GM12878 (cell line): ENCODE measurements at regions not wholly inside any gene's neighbourhood (a gene's known extent, or its start where the extent isn't known, plus 50 kb on each side); places are given as distances from the start of the nearest gene placed in this dataset.

ENCODE experiments used
- ATAC-seq: fragments of 200-7000 bp; cut with Tn5 transposase; 3 replicates; pipeline ENCODE4 v1.9.1; 2020; ENCODE audit warnings: mild to moderate bottlenecking, moderate library complexity
- BruUV-seq: library from RNA; stranded (reverse); fragments of 400-500 nt; replicated peaks from 2 replicates; lab custom pipeline; 2021; lab: Mats Ljungman, UMichigan
- CTCF ChIA-PET: fragments of 300-600 bp; sonication (Branson Sonifier 250); formaldehyde crosslinking; extraction: SDS; loops from one replicate; lab custom pipeline; 2021; ENCODE audit warnings: inconsistent platforms; lab: Yijun Ruan, JAX
- POLR2A ChIA-PET: fragments of 350-600 bp; formaldehyde crosslinking; extraction: SDS; loops from one replicate; lab custom pipeline; 2021; ENCODE audit warnings: inconsistent platforms; lab: Charles Lee
- RAD21 ChIA-PET: fragments of 300-600 bp; sonication (Branson Sonifier 250); formaldehyde crosslinking; loops from one replicate; lab custom pipeline; 2023; ENCODE audit warnings: antibody characterized with exemption; ENCODE audit not compliant: unreplicated experiment; lab: Charles Lee
- SMC1A ChIA-PET: fragments of 300-600 bp; sonication (Branson Sonifier 250); formaldehyde crosslinking; loops from one replicate; lab custom pipeline; 2023; ENCODE audit not compliant: unreplicated experiment, uncharacterized antibody; lab: Charles Lee
- DNase-seq: peaks from one replicate; pipeline ENCODE4 v3.0.0-alpha.2; 2011; ENCODE audit warnings: low read depth, low spot score
- FAIRE-seq: peaks from 3 replicates; lab custom pipeline; 2011; peaks lifted over from hg19 to GRCh38; lab: Jason Lieb, UNC
- H2AFZ ChIP-seq: 2 replicates; pipeline ENCODE4 v1.6.0; 2011; ENCODE audit warnings: low read depth, low read length, control low read depth; ENCODE audit not compliant: control insufficient read depth
- H3K27ac ChIP-seq: 2 replicates; pipeline ENCODE4 v1.5.1; 2011; ENCODE audit warnings: control low read depth; ENCODE audit not compliant: control insufficient read depth, insufficient read depth
- H3K27me3 ChIP-seq, 2 experiments: replicated peaks in 1 of 2; 2 replicates each; pipeline versions ENCODE4 v1.6.0 to v1.6.1; 2011; ENCODE audit warnings: low read length in 1 of 2; ENCODE audit not compliant: control insufficient read depth in 2 of 2, insufficient read depth in 2 of 2
- H3K36me3 ChIP-seq, 2 experiments: 2 replicates each; pipeline ENCODE4 v1.5.1; 2011; ENCODE audit warnings: low read length in 1 of 2; ENCODE audit not compliant: control insufficient read depth in 2 of 2, insufficient read depth in 2 of 2
- H3K4me1 ChIP-seq: 2 replicates; pipeline ENCODE4 v1.6.1; 2011; ENCODE audit warnings: mild to moderate bottlenecking, low read length, moderate library complexity, mixed read lengths; ENCODE audit not compliant: control insufficient read depth, insufficient read depth
- H3K4me2 ChIP-seq: 2 replicates; pipeline ENCODE4 v1.6.0; 2011; ENCODE audit warnings: control low read depth; ENCODE audit not compliant: control insufficient read depth, insufficient read depth
- H3K4me3 ChIP-seq: fragments of 200-600 bp; sonication (generic); 2 replicates; pipeline ENCODE4 v1.5.1; 2016
- H3K79me2 ChIP-seq: 2 replicates; pipeline ENCODE4 v1.6.0; 2011; ENCODE audit warnings: low read length; ENCODE audit not compliant: control insufficient read depth, insufficient read depth
- H3K9ac ChIP-seq: 2 replicates; pipeline ENCODE4 v1.8.0; 2011; ENCODE audit warnings: low read length, control low read depth, mixed read lengths; ENCODE audit not compliant: control insufficient read depth, insufficient read depth
- H3K9me3 ChIP-seq: replicated peaks from 3 replicates; pipeline ENCODE4 v1.5.1; 2011; ENCODE audit warnings: mild to moderate bottlenecking, low read length; ENCODE audit not compliant: control insufficient read depth, insufficient read depth
- H4K20me1 ChIP-seq: 2 replicates; pipeline ENCODE4 v1.6.0; 2011; ENCODE audit not compliant: control insufficient read depth, insufficient read depth
- ASH2L ChIP-seq: fragments of 300-600, 200-600 bp; sonication (generic); IDR thresholded peaks from 2 replicates; pipeline ENCODE4 v1.6.1; 2017; ENCODE audit warnings: low read depth, mild to moderate bottlenecking, borderline replicate concordance
- CBFB ChIP-seq: IDR thresholded peaks from 2 replicates; pipeline ENCODE4 v1.6.1; 2016; ENCODE audit warnings: antibody characterized with exemption, low read depth
- CBX3 ChIP-seq: fragments of 200-600 bp; sonication (generic); IDR thresholded peaks from 2 replicates; pipeline ENCODE4 v1.6.1; 2016; ENCODE audit warnings: low read depth, borderline replicate concordance
- FOS ChIP-seq: IDR thresholded peaks from 3 replicates; pipeline ENCODE4 v1.6.1; 2011; ENCODE audit warnings: borderline replicate concordance; ENCODE audit not compliant: insufficient read length; ENCODE audit errors: extremely low read depth
- GABPA ChIP-seq: IDR thresholded peaks from 2 replicates; pipeline ENCODE4 v1.6.1; 2014; ENCODE audit warnings: antibody characterized with exemption, low read depth, mild to moderate bottlenecking, inconsistent platforms
- HSF1 ChIP-seq: fragments of 150-350 bp; IDR thresholded peaks from 2 replicates; pipeline ENCODE4 v1.6.1; 2014; ENCODE audit warnings: mild to moderate bottlenecking, low read depth, low read length
- MYC ChIP-seq: IDR thresholded peaks from 2 replicates; pipeline ENCODE4 v1.6.1; 2011; ENCODE audit warnings: mild to moderate bottlenecking, low read length, moderate library complexity, inconsistent platforms; ENCODE audit not compliant: insufficient read depth, insufficient replicate concordance, insufficient read length, severe bottlenecking
- PRDM15 ChIP-seq: fragments of 450-650 bp; formaldehyde crosslinking; IDR thresholded peaks from 2 replicates; pipeline ENCODE4 v1.4.0; 2020; ENCODE audit warnings: mild to moderate bottlenecking, moderate library complexity
- RFX5 ChIP-seq: IDR thresholded peaks from 2 replicates; pipeline ENCODE4 v1.6.1; 2011; ENCODE audit warnings: low read depth, low read length, improper control_type of control experiment
- RUNX3 ChIP-seq: IDR thresholded peaks from 2 replicates; pipeline ENCODE4 v1.6.1; 2012; ENCODE audit warnings: low read length, inconsistent platforms
- SKIL ChIP-seq: fragments of 450-650 bp; IDR thresholded peaks from 2 replicates; pipeline ENCODE4 v1.6.1; 2017; ENCODE audit warnings: mild to moderate bottlenecking, low read depth, inconsistent platforms; ENCODE audit not compliant: poor library complexity, severe bottlenecking
- SMARCA5 ChIP-seq: fragments of 450-650 bp; IDR thresholded peaks from 2 replicates; pipeline ENCODE4 v1.6.1; 2017; ENCODE audit warnings: mild to moderate bottlenecking
- SP1 ChIP-seq: IDR thresholded peaks from one replicate; pipeline ENCODE4 v1.6.1; 2011; ENCODE audit warnings: low read depth, low read length
- ZNF274 ChIP-seq: IDR thresholded peaks from one replicate; pipeline ENCODE4 v1.8.0; 2011; ENCODE audit not compliant: insufficient read length, insufficient read depth
- ZSCAN29 ChIP-seq: fragments of 450-650 bp; IDR thresholded peaks from 2 replicates; pipeline ENCODE4 v1.6.1; 2017; ENCODE audit warnings: mild to moderate bottlenecking, moderate library complexity
- WGBS: methylation state at CpG from one replicate; pipeline ENCODE4 v1.1.6; 2016; ENCODE audit warnings: low lambda C conversion rate; ENCODE audit not compliant: insufficient replicate concordance, insufficient coverage; ENCODE audit errors: missing lambda C conversion rate; 5-methylcytosine and 5-hydroxymethylcytosine counted together
- in situ Hi-C: fragments of 300-500 bp; cut with MboI; formaldehyde crosslinking; loops from 9 replicates; pipeline ENCODE4 v1.14.3; 2018; ENCODE audit warnings: mixed read lengths
- intact Hi-C: fragments of 100-400 bp; cut with micrococcal nuclease; formaldehyde crosslinking; loops from one replicate; pipeline ENCODE4 v1.14.2; 2022; ENCODE audit not compliant: unreplicated experiment
- TF ChIP-seq, protein P1 (sequence below): IDR thresholded peaks from 2 replicates; pipeline ENCODE4 v1.6.1; 2011; ENCODE audit warnings: low read depth, mild to moderate bottlenecking, low read length, moderate library complexity, borderline replicate concordance; ENCODE audit errors: extremely low read depth

- no peak for TF ChIP-seq SKIL
- TF ChIP-seq CBFB = no peak
- TF ChIP-seq HSF1 = no peak
- TF ChIP-seq, protein P1, sequence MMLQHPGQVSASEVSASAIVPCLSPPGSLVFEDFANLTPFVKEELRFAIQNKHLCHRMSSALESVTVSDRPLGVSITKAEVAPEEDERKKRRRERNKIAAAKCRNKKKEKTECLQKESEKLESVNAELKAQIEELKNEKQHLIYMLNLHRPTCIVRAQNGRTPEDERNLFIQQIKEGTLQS = no peak
- TF ChIP-seq CBX3 = no peak
- TF ChIP-seq ZSCAN29 = no peak
- no peak for TF ChIP-seq ZNF274
- TF ChIP-seq FOS = no peak
- TF ChIP-seq RUNX3 = no peak
- TF ChIP-seq RFX5 = no peak
Measured at GRCh38 chr2:150809103-150809502, 321.6 kb upstream of the RND3 start (continued).

DNA sequence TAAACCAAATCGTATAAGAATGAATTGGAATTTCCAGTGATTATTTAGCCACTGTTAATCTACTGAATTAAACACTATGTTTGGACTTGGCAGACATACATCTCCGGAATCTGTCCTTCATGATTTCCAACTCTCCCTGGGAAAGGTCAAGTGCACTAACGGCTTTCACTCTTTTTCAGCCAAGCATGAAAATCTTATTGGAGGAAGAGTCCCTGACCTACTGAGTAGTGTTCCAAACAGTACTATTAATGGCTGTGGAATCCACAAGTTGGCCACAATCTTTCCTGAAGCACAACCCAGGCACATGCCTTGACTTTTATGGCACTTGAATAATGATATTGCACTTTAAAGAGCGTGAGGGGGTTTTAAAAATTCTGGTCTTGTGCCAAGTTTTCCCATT lies 318.9 kb upstream of the RND3 start:
- no peaks in the 10 kb centered on the region for H3K27me3 ChIP-seq
- no peaks in the 10 kb centered on the region for H3K4me1 ChIP-seq
- DNase-seq = no peak
- in situ Hi-C loops = no loop called here
- no peak overlapping the region for H3K4me2 ChIP-seq
- intact Hi-C loops = no loop called here
- WGBS = 5% methylated on average over 4 of the region's 4 CpGs
- no peak overlapping the region for H3K4me3 ChIP-seq
- no peaks in the 10 kb centered on the region for H3K36me3 ChIP-seq
- ChIA-PET POLR2A (no interaction called here), RAD21 (no interaction called here), CTCF (no interaction called here), SMC1A (no interaction called here)
- H3K27ac ChIP-seq = no peak overlapping the region
- no peaks in the 10 kb centered on the region for H4K20me1 ChIP-seq
- no peak for FAIRE-seq
- BruUV-seq = no TSS peak
- H3K9me3 ChIP-seq = no peaks in the 10 kb centered on the region
- no peak overlapping the region for H3K9ac ChIP-seq
- ATAC-seq = no peak
- H2AFZ ChIP-seq = no peak overlapping the region
- no peaks in the 10 kb centered on the region for H3K79me2 ChIP-seq
- no peak for TF ChIP-seq SP1
- TF ChIP-seq GABPA = no peak
- no peak for TF ChIP-seq SMARCA5
- TF ChIP-seq ASH2L = no peak
- no peak for TF ChIP-seq PRDM15 (CRISPR knock-in tag)
- no peak for TF ChIP-seq MYC
